OCI-LY7 (cell line): ENCODE measurements at regions not wholly inside any gene's neighbourhood (a gene's known extent, or its start where the extent isn't known, plus 50 kb on each side); places are given as distances from the start of the nearest gene placed in this dataset. TPM values are rescaled to one million over a fixed set of nuclear protein-coding genes. Genes with fewer than 3 reads are reported as not detected.

Experiments
- BruUV-seq: library from RNA; stranded (reverse); fragments of 400-500 nt; replicated peaks from 2 replicates; lab custom pipeline; 2021; lab: Mats Ljungman, UMichigan
- CTCF ChIA-PET: fragments of 300-600 bp; sonication (Branson Sonifier 250); formaldehyde crosslinking; loops from one replicate; lab custom pipeline; 2022; ENCODE audit warnings: antibody characterized with exemption; ENCODE audit not compliant: unreplicated experiment; lab: Charles Lee
- POLR2A ChIA-PET: fragments of 300-600 bp; sonication (Branson Sonifier 250); formaldehyde crosslinking; loops from one replicate; lab custom pipeline; 2022; ENCODE audit warnings: antibody characterized with exemption; lab: Charles Lee
- DNase-seq: peaks from one replicate; pipeline ENCODE4 v3.0.0-alpha.2; 2015; ENCODE audit warnings: low spot score
- H2AFZ ChIP-seq: fragments of 200-600 bp; sonication (generic), shearing (Covaris generic); 2 replicates; pipeline ENCODE4 v1.6.1; 2014; ENCODE audit warnings: mild to moderate bottlenecking, antibody characterized with exemption, low read length, moderate library complexity
- H3K27ac ChIP-seq: fragments of 200-600 bp; sonication (generic); 2 replicates; pipeline ENCODE4 v1.5.1; 2014; ENCODE audit warnings: mixed run types, low read depth, mild to moderate bottlenecking, moderate library complexity, low read length, inconsistent platforms; ENCODE audit not compliant: poor library complexity, severe bottlenecking
- H3K36me3 ChIP-seq: fragments of 200-600 bp; sonication (generic); 2 replicates; pipeline ENCODE4 v1.6.1; 2014; ENCODE audit warnings: mild to moderate bottlenecking, antibody characterized with exemption, low read length, moderate library complexity, mixed read lengths; ENCODE audit not compliant: insufficient read depth
- H3K4me1 ChIP-seq: fragments of 200-600 bp; sonication (generic); 2 replicates; pipeline ENCODE4 v1.5.1; 2014; ENCODE audit warnings: mild to moderate bottlenecking, low read length; ENCODE audit not compliant: insufficient read depth, poor library complexity, severe bottlenecking
- H3K4me2 ChIP-seq: fragments of 200-600 bp; sonication (generic); 2 replicates; pipeline ENCODE4 v1.6.1; 2014; ENCODE audit warnings: mild to moderate bottlenecking, low read length
- H3K4me3 ChIP-seq: fragments of 200-600 bp; sonication (generic); 2 replicates; pipeline ENCODE4 v1.5.1; 2014; ENCODE audit warnings: mild to moderate bottlenecking, low read depth, low read length; ENCODE audit not compliant: poor library complexity, severe bottlenecking
- H3K79me2 ChIP-seq: fragments of 200-600 bp; sonication (generic); 2 replicates; pipeline ENCODE4 v1.6.1; 2016; ENCODE audit warnings: low read depth, mild to moderate bottlenecking, low read length, moderate library complexity, mixed read lengths; ENCODE audit not compliant: insufficient read depth
- H3K9me2 ChIP-seq: fragments of 200-600 bp; sonication (generic); 2 replicates; pipeline ENCODE4 v1.6.1; 2016; ENCODE audit warnings: mild to moderate bottlenecking, low read length, mixed read lengths; ENCODE audit not compliant: insufficient read depth
- H3K9me3 ChIP-seq: fragments of 200-600 bp; sonication (generic); 2 replicates; pipeline ENCODE4 v1.6.1; 2014; ENCODE audit warnings: mild to moderate bottlenecking, mixed run types, low read length, mixed read lengths
- H4K20me1 ChIP-seq: fragments of 200-600 bp; sonication (generic); 2 replicates; pipeline ENCODE4 v1.6.1; 2014; ENCODE audit warnings: mild to moderate bottlenecking, antibody characterized with exemption, low read length, moderate library complexity, mixed read lengths; ENCODE audit not compliant: insufficient read depth
- EZH2phosphoT487 ChIP-seq: fragments of 200-600 bp; sonication (generic); IDR thresholded peaks from 2 replicates; pipeline ENCODE4 v1.6.1; 2018; ENCODE audit warnings: low read depth, borderline replicate concordance, mild to moderate bottlenecking, mixed run types, antibody characterized with exemption, low read length, moderate library complexity, mixed read lengths
- intact Hi-C: fragments of 100-400 bp; cut with micrococcal nuclease; formaldehyde crosslinking; loops from one replicate; pipeline ENCODE4 v1.10.0; 2022; ENCODE audit not compliant: unreplicated experiment
- microRNA-seq: library from miRNA; unstranded; fragments of <30 nt; microRNA quantifications from one replicate; pipeline ENCODE4 v1.2.0, GENCODE V29; 2022; ENCODE audit warnings: borderline replicate concordance
- small RNA-seq: library from RNA; depleted of rRNA; stranded (forward); fragments of <200 nt; gene quantifications from one replicate; pipeline ENCODE3, GENCODE V24; 2014
- TF ChIP-seq, protein P1 (sequence below): fragments of 200-600 bp; sonication (generic); conservative IDR thresholded peaks from 2 replicates; pipeline ENCODE4 v1.5.1; 2014; ENCODE audit warnings: mild to moderate bottlenecking, antibody characterized with exemption, low read length, moderate library complexity, mixed read lengths

DNA sequence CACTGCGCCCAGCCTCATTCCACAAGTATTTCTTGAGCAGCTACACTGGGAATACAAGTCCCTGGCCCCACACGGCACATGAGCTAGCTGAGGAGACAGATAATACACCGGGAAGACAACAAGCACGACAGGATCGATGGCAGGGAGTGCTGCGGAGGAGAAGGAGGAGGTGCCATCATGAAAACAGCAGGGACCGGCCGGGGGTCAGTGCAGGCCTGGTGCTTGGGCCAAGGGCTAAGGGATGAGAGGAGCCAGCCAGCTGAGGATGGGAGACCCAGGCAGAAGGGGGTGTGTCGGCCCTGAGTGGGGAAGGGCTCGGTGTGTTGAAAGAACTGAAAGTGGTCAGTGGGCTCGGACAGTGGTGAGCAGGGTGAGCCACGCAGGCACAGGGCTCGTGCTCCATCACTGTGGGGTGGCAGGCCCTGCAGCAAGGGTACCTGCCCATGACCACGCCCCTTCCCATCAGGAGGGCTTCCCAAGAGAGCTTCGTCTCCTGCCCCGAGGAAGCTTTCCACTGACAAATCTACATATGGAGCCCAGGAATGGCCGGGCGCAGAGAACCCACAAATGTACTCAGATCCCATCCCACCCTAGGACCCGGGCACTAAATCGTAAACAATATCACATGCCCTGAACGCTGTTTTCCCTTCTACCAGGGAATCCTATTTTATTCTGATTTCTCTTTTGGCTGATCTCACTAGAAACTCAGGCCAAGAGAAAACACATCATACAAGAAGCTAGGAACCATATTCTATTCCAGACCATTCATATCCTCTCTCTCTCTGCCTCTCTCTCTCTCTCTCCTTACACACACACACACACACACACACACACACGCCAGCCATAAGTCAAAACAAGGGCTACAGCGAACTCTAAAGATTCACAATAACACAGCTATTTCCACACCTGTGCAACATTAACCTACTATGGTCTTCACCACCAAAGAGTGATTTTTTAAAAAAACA, 50.7 kb upstream of the TNRC6C start:
- no TSS peak for BruUV-seq
- no peak overlapping the region for H2AFZ ChIP-seq
- H3K4me2 ChIP-seq = no peak overlapping the region
- no peak for DNase-seq
- TF ChIP-seq, protein P1, sequence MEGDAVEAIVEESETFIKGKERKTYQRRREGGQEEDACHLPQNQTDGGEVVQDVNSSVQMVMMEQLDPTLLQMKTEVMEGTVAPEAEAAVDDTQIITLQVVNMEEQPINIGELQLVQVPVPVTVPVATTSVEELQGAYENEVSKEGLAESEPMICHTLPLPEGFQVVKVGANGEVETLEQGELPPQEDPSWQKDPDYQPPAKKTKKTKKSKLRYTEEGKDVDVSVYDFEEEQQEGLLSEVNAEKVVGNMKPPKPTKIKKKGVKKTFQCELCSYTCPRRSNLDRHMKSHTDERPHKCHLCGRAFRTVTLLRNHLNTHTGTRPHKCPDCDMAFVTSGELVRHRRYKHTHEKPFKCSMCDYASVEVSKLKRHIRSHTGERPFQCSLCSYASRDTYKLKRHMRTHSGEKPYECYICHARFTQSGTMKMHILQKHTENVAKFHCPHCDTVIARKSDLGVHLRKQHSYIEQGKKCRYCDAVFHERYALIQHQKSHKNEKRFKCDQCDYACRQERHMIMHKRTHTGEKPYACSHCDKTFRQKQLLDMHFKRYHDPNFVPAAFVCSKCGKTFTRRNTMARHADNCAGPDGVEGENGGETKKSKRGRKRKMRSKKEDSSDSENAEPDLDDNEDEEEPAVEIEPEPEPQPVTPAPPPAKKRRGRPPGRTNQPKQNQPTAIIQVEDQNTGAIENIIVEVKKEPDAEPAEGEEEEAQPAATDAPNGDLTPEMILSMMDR = no peak
- TF ChIP-seq EZH2phosphoT487 = no peak
- H3K4me3 ChIP-seq = no peak overlapping the region
- H3K79me2 ChIP-seq = no peaks in the 10 kb centered on the region
- POLR2A ChIA-PET = interaction anchor here (0.5 to 0.7 kb wide), 2 partner anchors 12 to 152 kb away, joined by 3 to 5 read pairs; no protein-coding TSS in a partner anchor
- no peaks in the 10 kb centered on the region for H4K20me1 ChIP-seq
- intact Hi-C loops = no loop called here
- no peak overlapping the region for H3K27ac ChIP-seq
- no peaks in the 10 kb centered on the region for H3K9me3 ChIP-seq
- H3K4me1 ChIP-seq = no peaks in the 10 kb centered on the region
- H3K36me3 ChIP-seq = no peaks in the 10 kb centered on the region
- H3K9me2 ChIP-seq = no peaks in the 10 kb centered on the region
- CTCF ChIA-PET = interaction anchor here (0.5 to 0.6 kb wide), 2 partner anchors 20 to 440 kb away, joined by 3 to 4 read pairs; no protein-coding TSS in a partner anchor

DNA sequence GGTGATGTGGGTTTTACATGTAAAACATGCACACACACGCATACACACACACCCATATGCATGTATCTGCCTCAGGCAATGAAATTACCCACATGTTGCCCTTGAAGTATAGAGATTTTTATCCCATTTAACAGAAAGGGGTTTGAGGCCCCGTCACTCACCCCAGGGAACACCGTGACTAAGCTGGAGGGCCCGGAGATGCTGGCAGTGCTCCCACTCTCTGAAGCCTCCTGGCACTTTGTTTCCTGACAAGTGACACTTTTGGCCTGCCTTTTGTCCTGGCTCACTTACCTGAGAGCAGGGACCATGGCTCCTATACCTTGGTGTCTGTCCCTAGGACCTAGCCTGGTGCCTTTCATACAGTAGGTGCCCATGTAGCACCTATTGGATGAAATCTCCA, 50.0 kb upstream of the TNRC6C start:
- CTCF ChIA-PET = no interaction called here

More for the DNA sequence above, 50.0 kb upstream of the TNRC6C start:
- no peaks in the 10 kb centered on the region for H4K20me1 ChIP-seq
- H3K9me2 ChIP-seq = no peaks in the 10 kb centered on the region
- no peak overlapping the region for H2AFZ ChIP-seq
- no peak overlapping the region for H3K27ac ChIP-seq
- no peaks in the 10 kb centered on the region for H3K79me2 ChIP-seq
- no peak for TF ChIP-seq EZH2phosphoT487
- TF ChIP-seq, protein P1 = no peak
- POLR2A ChIA-PET = interaction anchor here (0.5 kb wide), 1 partner anchor 12 kb away, joined by 5 read pairs; no protein-coding TSS in a partner anchor
- no peaks in the 10 kb centered on the region for H3K4me1 ChIP-seq
- BruUV-seq = no TSS peak
- intact Hi-C loops = no loop called here
- no peaks in the 10 kb centered on the region for H3K36me3 ChIP-seq
- H3K9me3 ChIP-seq = no peaks in the 10 kb centered on the region
- DNase-seq = no peak
- no peak overlapping the region for H3K4me3 ChIP-seq
- H3K4me2 ChIP-seq = no peak overlapping the region

Small RNA genes in the stretch of these regions (microRNA-seq; reads per million reads assigned to microRNA genes)
- gene MIR4316 = not detected

Small RNA genes in the stretch of these regions (small RNA-seq; reads per million reads assigned to genes)
- not detected for gene MIR4316
- not detected for gene RF00019
